AG04450 (cell line): ENCODE measurements at regions not wholly inside any gene's neighbourhood (a gene's known extent, or its start where the extent isn't known, plus 50 kb on each side); places are given as distances from the start of the nearest gene placed in this dataset.
"Not testable (repeated sequence)": the region's sequence is repeated elsewhere in the genome, so short reads cannot be mapped to it uniquely, and the experiment has no call there.

Experiments
- CTCF ChIA-PET: fragments of 300-600, 350-600 bp; formaldehyde crosslinking; extraction: SDS; loops from one replicate; lab custom pipeline; 2022; ENCODE audit warnings: antibody characterized with exemption, inconsistent platforms; lab: Charles Lee
- POLR2A ChIA-PET: fragments of 350-600 bp; formaldehyde crosslinking; extraction: SDS; loops from one replicate; lab custom pipeline; 2021; ENCODE audit warnings: antibody characterized with exemption, inconsistent platforms; lab: Yijun Ruan, JAX
- DNase-seq: peaks from one replicate; pipeline ENCODE4 v3.0.0-alpha.2; 2011; ENCODE audit warnings: low read depth, low spot score
- H3K27ac ChIP-seq: one replicate; pipeline ENCODE4 v1.5.1; 2012; ENCODE audit warnings: low read depth, low read length, control low read depth
- H3K27me3 ChIP-seq: one replicate; pipeline ENCODE4 v1.6.0; 2012; ENCODE audit warnings: low read length; ENCODE audit not compliant: control insufficient read depth, insufficient read depth
- H3K4me3 ChIP-seq: 2 replicates; pipeline ENCODE4 v1.5.1; 2011; ENCODE audit warnings: mild to moderate bottlenecking, low read depth, low read length, control low read depth
- H3K9me3 ChIP-seq: 2 replicates; pipeline ENCODE4 v1.5.1; 2012; ENCODE audit warnings: low read length; ENCODE audit not compliant: control insufficient read depth, insufficient read depth
- CTCF ChIP-seq: IDR thresholded peaks from 2 replicates; pipeline ENCODE4 v1.5.1; 2011; ENCODE audit warnings: low read depth, low read length, control low read depth, inconsistent platforms

GRCh38 chr20:25992146-25992545, 295.5 kb upstream of the ZNF337 start:
- H3K27me3 ChIP-seq: no peaks in the 10 kb centered on the region
- no peak overlapping the region for H3K4me3 ChIP-seq
- H3K9me3 ChIP-seq: peaks cover 18% of the 10 kb centered on the region; the same call in 1 of the 2 replicates
- TF ChIP-seq CTCF: no peak
- H3K27ac ChIP-seq: no peak overlapping the region
- CTCF ChIA-PET: no interaction called here
- DNase-seq: no peak
- POLR2A ChIA-PET: no interaction called here

GRCh38 chr20:25991756-25992130, 295.1 kb upstream of the ZNF337 start:
- Histone ChIP-seq H3K27me3 (no peaks in the 10 kb centered on the region), H3K27ac (no peak overlapping the region), H3K4me3 (no peak overlapping the region), H3K9me3 (peaks cover 22% of the 10 kb centered on the region; the same call in 1 of the 2 replicates)
- DNase-seq: no peak
- ChIA-PET CTCF (no interaction called here), POLR2A (no interaction called here)
- no peak for TF ChIP-seq CTCF

- no peak overlapping the region for H3K27ac ChIP-seq
- H3K4me3 ChIP-seq: no peak overlapping the region
- ChIA-PET POLR2A (no interaction called here), CTCF (no interaction called here)
- H3K27me3 ChIP-seq: no peaks in the 10 kb centered on the region
- no peak for DNase-seq
- no peak for TF ChIP-seq CTCF
- peaks cover 23% of the 10 kb centered on the region; the same call in 1 of the 2 replicates for H3K9me3 ChIP-seq
Measured at GRCh38 chr20:25991051-25991755, 294.6 kb upstream of the ZNF337 start.

- DNase-seq, POLR2A ChIA-PET, H3K27ac ChIP-seq, H3K27me3 ChIP-seq, H3K4me3 ChIP-seq, CTCF ChIA-PET: not testable (repeated sequence)
- peaks cover 29% of the 10 kb centered on the region; the same call in 1 of the 2 replicates for H3K9me3 ChIP-seq
Measured at GRCh38 chr20:25989686-25990085, 293.0 kb upstream of the ZNF337 start.

- Histone ChIP-seq H3K4me3 (no peak overlapping the region), H3K27me3 (no peaks in the 10 kb centered on the region), H3K27ac (no peak overlapping the region), H3K9me3 (peaks cover 31% of the 10 kb centered on the region; the same call in 1 of the 2 replicates)
- ChIA-PET CTCF (no interaction called here), POLR2A (no interaction called here)
- TF ChIP-seq CTCF: no peak
- no peak for DNase-seq
Measured at GRCh38 chr20:25989196-25989595, 292.5 kb upstream of the ZNF337 start.

GRCh38 chr20:25987928-25988560, 291.4 kb upstream of the ZNF337 start:
- DNase-seq, CTCF ChIA-PET, POLR2A ChIA-PET, H3K27ac ChIP-seq, H3K27me3 ChIP-seq, H3K4me3 ChIP-seq: not testable (repeated sequence)
- H3K9me3 ChIP-seq: peaks cover 31% of the 10 kb centered on the region; the same call in 1 of the 2 replicates
